Upper lobe of left lung (tissue), 4 donors: ENCODE measurements at regions not wholly inside any gene's neighbourhood (a gene's known extent, or its start where the extent isn't known, plus 50 kb on each side); places are given as distances from the start of the nearest gene placed in this dataset.

Experiments
- POLR2A ChIP-seq, 4 donors: fragments of 450-650 bp; IDR thresholded peaks; one replicate each; pipeline ENCODE4 v1.5.1; 2016 to 2017; ENCODE audit warnings: antibody characterized with exemption in 4 of 4, mild to moderate bottlenecking in 2 of 4
- TF ChIP-seq, protein P1 (sequence below), 6 experiments: fragments of 450-650 bp in 4 of 6; fragments of 200-600 bp in 2 of 6; sonication (generic) in 2 of 6; IDR thresholded peaks; one replicate each; pipeline ENCODE4 v1.5.1; 2016 to 2019; ENCODE audit warnings: antibody characterized with exemption in 6 of 6

GRCh38 chr5:142486020-142486419 lies 161.2 kb upstream of the SPRY4 start:
- no peak for TF ChIP-seq POLR2A (IDR thresholded peaks at IDR 0.05)
- TF ChIP-seq, protein P1, sequence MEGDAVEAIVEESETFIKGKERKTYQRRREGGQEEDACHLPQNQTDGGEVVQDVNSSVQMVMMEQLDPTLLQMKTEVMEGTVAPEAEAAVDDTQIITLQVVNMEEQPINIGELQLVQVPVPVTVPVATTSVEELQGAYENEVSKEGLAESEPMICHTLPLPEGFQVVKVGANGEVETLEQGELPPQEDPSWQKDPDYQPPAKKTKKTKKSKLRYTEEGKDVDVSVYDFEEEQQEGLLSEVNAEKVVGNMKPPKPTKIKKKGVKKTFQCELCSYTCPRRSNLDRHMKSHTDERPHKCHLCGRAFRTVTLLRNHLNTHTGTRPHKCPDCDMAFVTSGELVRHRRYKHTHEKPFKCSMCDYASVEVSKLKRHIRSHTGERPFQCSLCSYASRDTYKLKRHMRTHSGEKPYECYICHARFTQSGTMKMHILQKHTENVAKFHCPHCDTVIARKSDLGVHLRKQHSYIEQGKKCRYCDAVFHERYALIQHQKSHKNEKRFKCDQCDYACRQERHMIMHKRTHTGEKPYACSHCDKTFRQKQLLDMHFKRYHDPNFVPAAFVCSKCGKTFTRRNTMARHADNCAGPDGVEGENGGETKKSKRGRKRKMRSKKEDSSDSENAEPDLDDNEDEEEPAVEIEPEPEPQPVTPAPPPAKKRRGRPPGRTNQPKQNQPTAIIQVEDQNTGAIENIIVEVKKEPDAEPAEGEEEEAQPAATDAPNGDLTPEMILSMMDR (IDR thresholded peaks at IDR 0.05), result no peak
